ENCODE measurements at regions not wholly inside any gene's neighbourhood (a gene's known extent, or its start where the extent isn't known, plus 50 kb on each side); places are given as distances from the start of the nearest gene placed in this dataset.

- Histone ChIP-seq H3K4me2 (replicated peaks; ENCODE audit: extremely low read depth, low read length, poor library complexity, severe bottlenecking) (no peak overlapping the region), H4K20me1 (ENCODE audit: insufficient read depth, low read length) (no peaks in the 10 kb centered on the region), H3K27me3 (ENCODE audit: control insufficient read depth in 2 of 2, insufficient read depth in 2 of 2, low read length in 2 of 2) (peaks cover 2 to 4% of the 10 kb centered on the region in 2 donors), H3K4me3 (replicated peaks in 1 of 3; ENCODE audit: low read depth in 2 of 3, low read length in 3 of 3) (no peak overlapping the region), H3K9ac (ENCODE audit: insufficient read depth, low read length, poor library complexity, severe bottlenecking) (no peak overlapping the region), H3K9me3 (replicated peaks in 1 of 2; ENCODE audit: control insufficient read depth in 1 of 2, insufficient read depth in 1 of 2, low read length in 2 of 2) (peaks cover 0 to 7% of the 10 kb centered on the region in 2 donors), H3K79me2 (ENCODE audit: insufficient read depth, low read length) (no peaks in the 10 kb centered on the region), H3K36me3 (replicated peaks in 1 of 2; ENCODE audit: control insufficient read depth in 1 of 2, insufficient read depth in 2 of 2, low read length in 2 of 2) (no peaks in the 10 kb centered on the region), H2AFZ (ENCODE audit: insufficient read depth, low read depth, low read length, poor library complexity, severe bottlenecking) (no peak overlapping the region), H3K4me1 (ENCODE audit: control insufficient read depth in 1 of 2, insufficient read depth in 2 of 2, low read length in 2 of 2) (no peaks in the 10 kb centered on the region), H3K27ac (ENCODE audit: low read depth in 1 of 2, low read length in 2 of 2) (no peak overlapping the region)
- Mint-ChIP-seq H3K4me3 (no peak overlapping the region), H3K36me3 (no peaks in the 10 kb centered on the region), H3K9me3 (peaks cover 4 to 10% (median 6%) of the 10 kb centered on the region in 7 donors), H3K27ac (no peak overlapping the region), H3K4me1 (no peaks in the 10 kb centered on the region), H3K27me3 (ENCODE audit: low read depth in 3 of 3) (peaks cover 2 to 12% (median 5%) of the 10 kb centered on the region in 3 donors)
- WGBS (ENCODE audit: insufficient coverage): 52% methylated on average over 4 of the region's 5 CpGs
- intact Hi-C loops (cut with micrococcal nuclease): no loop called here
- no peak for DNase-seq
- no peak for TF ChIP-seq CTCF (IDR thresholded peaks at IDR 0.05)
Observed at GRCh38 chr14:76612654-76613053, 148.6 kb upstream of the VASH1 start.

GRCh38 chr14:76613616-76614015 is 147.7 kb upstream of the VASH1 start:
- peaks cover 6 to 16% (median 13%) of the 10 kb centered on the region in 7 donors for H3K9me3 Mint-ChIP-seq
- Histone ChIP-seq H3K9me3 (replicated peaks in 1 of 2; ENCODE audit: control insufficient read depth in 1 of 2, insufficient read depth in 1 of 2, low read length in 2 of 2) (peaks cover 5 to 14% of the 10 kb centered on the region in 2 donors), H3K4me2 (replicated peaks; ENCODE audit: extremely low read depth, low read length, poor library complexity, severe bottlenecking) (no peak overlapping the region), H2AFZ (ENCODE audit: insufficient read depth, low read depth, low read length, poor library complexity, severe bottlenecking) (no peak overlapping the region), H3K36me3 (replicated peaks in 1 of 2; ENCODE audit: control insufficient read depth in 1 of 2, insufficient read depth in 2 of 2, low read length in 2 of 2) (no peaks in the 10 kb centered on the region), H3K9ac (ENCODE audit: insufficient read depth, low read length, poor library complexity, severe bottlenecking) (no peak overlapping the region), H3K27me3 (ENCODE audit: control insufficient read depth in 2 of 2, insufficient read depth in 2 of 2, low read length in 2 of 2) (peaks cover 2 to 4% of the 10 kb centered on the region in 2 donors), H3K4me3 (replicated peaks in 1 of 3; ENCODE audit: low read depth in 2 of 3, low read length in 3 of 3) (no peak overlapping the region), H3K79me2 (ENCODE audit: insufficient read depth, low read length) (no peaks in the 10 kb centered on the region), H3K4me1 (ENCODE audit: control insufficient read depth in 1 of 2, insufficient read depth in 2 of 2, low read length in 2 of 2) (no peaks in the 10 kb centered on the region), H4K20me1 (ENCODE audit: insufficient read depth, low read length) (no peaks in the 10 kb centered on the region), H3K27ac (ENCODE audit: low read depth in 1 of 2, low read length in 2 of 2) (no peak overlapping the region)
- no peaks in the 10 kb centered on the region for H3K4me1 Mint-ChIP-seq
- intact Hi-C loops (cut with micrococcal nuclease): no loop called here
- no peak overlapping the region for H3K4me3 Mint-ChIP-seq
- no peak for TF ChIP-seq CTCF (IDR thresholded peaks at IDR 0.05)
- H3K36me3 Mint-ChIP-seq: no peaks in the 10 kb centered on the region
- no CpG with 5 or more reads among the region's 2 CpGs for WGBS (ENCODE audit: insufficient coverage)
- no peak for DNase-seq
- H3K27ac Mint-ChIP-seq: no peak overlapping the region
- H3K27me3 Mint-ChIP-seq (ENCODE audit: low read depth in 3 of 3): peaks cover 2 to 12% (median 5%) of the 10 kb centered on the region in 3 donors
